HEK293 (cell line): ENCODE measurements at regions not wholly inside any gene's neighbourhood (a gene's known extent, or its start where the extent isn't known, plus 50 kb on each side); places are given as distances from the start of the nearest gene placed in this dataset.

Source experiments
- CTCF ChIA-PET: fragments of 350-600 bp; formaldehyde crosslinking; extraction: SDS; loops from one replicate; lab custom pipeline; 2021; ENCODE audit warnings: antibody characterized with exemption; lab: Yijun Ruan, JAX
- POLR2A ChIA-PET: fragments of 300-600 bp; formaldehyde crosslinking; extraction: SDS; loops from one replicate; lab custom pipeline; 2020; ENCODE audit warnings: antibody characterized with exemption, inconsistent platforms; lab: Yijun Ruan, JAX
- H3K27ac ChIP-seq: fragments of 200-500 bp; sonication (Bioruptor generic); 2 replicates; pipeline ENCODE4 v1.5.1; 2014; ENCODE audit warnings: low read depth, low read length, control low read depth, inconsistent platforms; ENCODE audit errors: extremely low read depth
- H3K36me3 ChIP-seq, 2 experiments: fragments of 200-500 bp in 1 of 2; sonication (Bioruptor generic) in 1 of 2; 1 replicate in 1 of 2; 2 replicates in 1 of 2; pipeline ENCODE4 v1.5.1; 2014 to 2017; ENCODE audit warnings: inconsistent platforms in 2 of 2, low read length in 2 of 2; ENCODE audit not compliant: control insufficient read depth in 2 of 2, insufficient read depth in 1 of 2
- H3K4me1 ChIP-seq: fragments of 200-500 bp; sonication (Bioruptor generic); 2 replicates; pipeline ENCODE4 v1.5.1; 2014; ENCODE audit warnings: mild to moderate bottlenecking, low read length, inconsistent platforms; ENCODE audit not compliant: control insufficient read depth, insufficient read depth
- H3K4me3 ChIP-seq: 2 replicates; pipeline ENCODE4 v1.5.1; 2011; ENCODE audit warnings: low read depth, mild to moderate bottlenecking, control low read depth, low read length, moderate library complexity
- H3K9me3 ChIP-seq: fragments of 200-500 bp; sonication (Bioruptor generic); 2 replicates; pipeline ENCODE4 v1.5.1; 2014; ENCODE audit warnings: low read depth, low read length, inconsistent platforms; ENCODE audit not compliant: control insufficient read depth, insufficient read depth
- SALL2 ChIP-seq: fragments of 450-650 bp; formaldehyde crosslinking; IDR thresholded peaks from 2 replicates; pipeline ENCODE4 v1.5.0; 2017; ENCODE audit warnings: missing biosample characterization, mild to moderate bottlenecking, missing genetic modification characterization, borderline replicate concordance
- TCF7L2 ChIP-seq: IDR thresholded peaks from 2 replicates; pipeline ENCODE4 v1.6.1; 2011; ENCODE audit warnings: low read depth, mild to moderate bottlenecking, inconsistent platforms, low read length, moderate library complexity, borderline replicate concordance
- ZBTB21 ChIP-seq: fragments of 450-650 bp; formaldehyde crosslinking; IDR thresholded peaks from 2 replicates; pipeline ENCODE4 v1.5.1; 2017; ENCODE audit warnings: missing biosample characterization, missing genetic modification characterization
- ZNF132 ChIP-seq: fragments of 450-650 bp; formaldehyde crosslinking; IDR thresholded peaks from 2 replicates; pipeline ENCODE4 v1.5.1; 2017; ENCODE audit warnings: missing biosample characterization, missing genetic modification characterization, borderline replicate concordance
- ZNF16 ChIP-seq: fragments of 450-650 bp; formaldehyde crosslinking; IDR thresholded peaks from 2 replicates; pipeline ENCODE4 v1.5.1; 2016; ENCODE audit warnings: low read depth, missing biosample characterization, missing genetic modification characterization
- ZNF169 ChIP-seq: fragments of 450-650 bp; formaldehyde crosslinking; IDR thresholded peaks from 2 replicates; pipeline ENCODE4 v1.5.1; 2016; ENCODE audit warnings: missing biosample characterization, missing genetic modification characterization
- ZNF394 ChIP-seq: fragments of 450-650 bp; formaldehyde crosslinking; IDR thresholded peaks from 2 replicates; pipeline ENCODE4 v1.5.1; 2016; ENCODE audit warnings: missing biosample characterization, missing genetic modification characterization, mild to moderate bottlenecking, moderate library complexity, borderline replicate concordance
- ZNF398 ChIP-seq: fragments of 450-650 bp; formaldehyde crosslinking; IDR thresholded peaks from 2 replicates; pipeline ENCODE4 v1.5.1; 2017; ENCODE audit warnings: missing biosample characterization, missing genetic modification characterization
- ZNF416 ChIP-seq: fragments of 450-650 bp; formaldehyde crosslinking; IDR thresholded peaks from 2 replicates; pipeline ENCODE4 v1.5.1; 2016; ENCODE audit warnings: missing biosample characterization, missing genetic modification characterization
- ZNF544 ChIP-seq: fragments of 450-650 bp; formaldehyde crosslinking; IDR thresholded peaks from 2 replicates; pipeline ENCODE4 v1.5.0; 2017; ENCODE audit warnings: missing biosample characterization, missing genetic modification characterization
- ZNF610 ChIP-seq: fragments of 450-650 bp; formaldehyde crosslinking; IDR thresholded peaks from 2 replicates; pipeline ENCODE4 v1.5.1; 2016; ENCODE audit warnings: missing biosample characterization, missing genetic modification characterization, borderline replicate concordance
- ZNF623 ChIP-seq: fragments of 450-650 bp; formaldehyde crosslinking; IDR thresholded peaks from 2 replicates; pipeline ENCODE4 v1.5.1; 2016; ENCODE audit warnings: missing biosample characterization, missing genetic modification characterization
- ZNF660 ChIP-seq: fragments of 450-650 bp; IDR thresholded peaks from 2 replicates; pipeline ENCODE4 v1.5.1; 2018; ENCODE audit warnings: missing biosample characterization, mild to moderate bottlenecking, missing genetic modification characterization
- ZNF76 ChIP-seq: fragments of 450-650 bp; formaldehyde crosslinking; IDR thresholded peaks from 2 replicates; pipeline ENCODE4; 2016; ENCODE audit warnings: low read depth, missing biosample characterization, missing genetic modification characterization, borderline replicate concordance
- ZXDB ChIP-seq: fragments of 450-650 bp; formaldehyde crosslinking; IDR thresholded peaks from 2 replicates; pipeline ENCODE4 v1.5.1; 2016; ENCODE audit warnings: missing biosample characterization, missing genetic modification characterization
- TF ChIP-seq, protein P1 (sequence below): fragments of 450-650 bp; formaldehyde crosslinking; IDR thresholded peaks from 2 replicates; pipeline ENCODE4 v1.5.1; 2016; ENCODE audit warnings: missing biosample characterization, missing genetic modification characterization

DNA sequence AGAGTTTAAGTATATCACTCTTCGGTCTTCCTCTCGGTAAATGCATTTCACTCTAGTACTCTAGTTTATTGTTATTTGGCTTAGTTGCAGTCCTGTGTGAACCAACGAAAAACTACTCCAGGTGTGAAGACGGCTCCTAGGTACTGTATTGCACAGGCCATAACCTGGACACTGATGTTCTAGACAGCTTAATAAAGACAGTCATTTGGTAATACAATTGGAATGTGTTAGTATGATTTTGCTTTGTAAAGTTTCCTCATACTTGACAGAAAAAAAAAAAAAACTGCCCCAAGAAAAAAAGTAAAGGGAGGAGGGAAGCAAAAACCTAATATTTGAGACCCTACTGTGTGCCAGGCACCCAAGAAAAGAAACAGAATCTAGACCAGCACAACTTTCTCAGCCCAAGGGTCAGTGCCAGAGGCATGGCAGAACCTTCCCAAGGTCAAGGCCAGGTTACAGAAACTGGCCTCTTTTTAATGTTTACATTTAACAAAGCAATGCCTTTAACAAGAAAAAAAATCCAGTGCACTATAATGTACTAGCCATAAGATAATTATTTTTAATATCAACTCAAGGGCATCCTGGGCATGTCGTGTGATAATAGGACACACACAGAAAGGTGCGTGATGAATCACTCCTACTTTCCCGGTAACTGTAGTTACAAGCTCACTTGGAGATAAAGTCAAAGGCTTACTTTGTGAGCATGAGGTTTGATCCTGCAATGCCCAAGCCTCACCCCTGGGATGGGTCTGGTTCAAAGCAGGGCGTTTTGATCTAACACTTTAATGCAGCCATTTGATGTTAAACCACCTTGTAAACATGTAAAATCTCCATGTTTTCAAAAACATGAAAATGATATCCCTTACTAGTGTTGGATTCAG, 110.6 kb downstream of the BMP4 start:
- ChIA-PET CTCF (no interaction called here), POLR2A (no interaction called here)
- Histone ChIP-seq H3K9me3 (no peaks in the 10 kb centered on the region), H3K4me3 (no peak overlapping the region), H3K36me3 (no peaks in the 10 kb centered on the region), H3K27ac (no peak overlapping the region), H3K4me1 (no peaks in the 10 kb centered on the region)
- TF ChIP-seq ZNF660 (tag by site-specific recombination) = no peak

- TF ChIP-seq TCF7L2 (no peak), ZXDB (tag by site-specific recombination) (no peak), SALL2 (tag by site-specific recombination) (no peak), ZNF16 (tag by site-specific recombination) (no peak), ZNF610 (tag by site-specific recombination) (no peak), ZNF76 (tag by site-specific recombination) (no peak), ZBTB21 (tag by site-specific recombination) (no peak), ZNF169 (tag by site-specific recombination) (no peak), ZNF544 (tag by site-specific recombination) (no peak), ZNF623 (tag by site-specific recombination) (no peak), ZNF394 (tag by site-specific recombination) (no peak), ZNF132 (tag by site-specific recombination) (no peak), ZNF398 (no peak), ZNF416 (tag by site-specific recombination) (no peak)
- TF ChIP-seq, protein P1, sequence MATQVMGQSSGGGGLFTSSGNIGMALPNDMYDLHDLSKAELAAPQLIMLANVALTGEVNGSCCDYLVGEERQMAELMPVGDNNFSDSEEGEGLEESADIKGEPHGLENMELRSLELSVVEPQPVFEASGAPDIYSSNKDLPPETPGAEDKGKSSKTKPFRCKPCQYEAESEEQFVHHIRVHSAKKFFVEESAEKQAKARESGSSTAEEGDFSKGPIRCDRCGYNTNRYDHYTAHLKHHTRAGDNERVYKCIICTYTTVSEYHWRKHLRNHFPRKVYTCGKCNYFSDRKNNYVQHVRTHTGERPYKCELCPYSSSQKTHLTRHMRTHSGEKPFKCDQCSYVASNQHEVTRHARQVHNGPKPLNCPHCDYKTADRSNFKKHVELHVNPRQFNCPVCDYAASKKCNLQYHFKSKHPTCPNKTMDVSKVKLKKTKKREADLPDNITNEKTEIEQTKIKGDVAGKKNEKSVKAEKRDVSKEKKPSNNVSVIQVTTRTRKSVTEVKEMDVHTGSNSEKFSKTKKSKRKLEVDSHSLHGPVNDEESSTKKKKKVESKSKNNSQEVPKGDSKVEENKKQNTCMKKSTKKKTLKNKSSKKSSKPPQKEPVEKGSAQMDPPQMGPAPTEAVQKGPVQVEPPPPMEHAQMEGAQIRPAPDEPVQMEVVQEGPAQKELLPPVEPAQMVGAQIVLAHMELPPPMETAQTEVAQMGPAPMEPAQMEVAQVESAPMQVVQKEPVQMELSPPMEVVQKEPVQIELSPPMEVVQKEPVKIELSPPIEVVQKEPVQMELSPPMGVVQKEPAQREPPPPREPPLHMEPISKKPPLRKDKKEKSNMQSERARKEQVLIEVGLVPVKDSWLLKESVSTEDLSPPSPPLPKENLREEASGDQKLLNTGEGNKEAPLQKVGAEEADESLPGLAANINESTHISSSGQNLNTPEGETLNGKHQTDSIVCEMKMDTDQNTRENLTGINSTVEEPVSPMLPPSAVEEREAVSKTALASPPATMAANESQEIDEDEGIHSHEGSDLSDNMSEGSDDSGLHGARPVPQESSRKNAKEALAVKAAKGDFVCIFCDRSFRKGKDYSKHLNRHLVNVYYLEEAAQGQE = no peak
- Histone ChIP-seq H3K36me3 (no peaks in the 10 kb centered on the region), H3K4me1 (peaks cover 2% of the 10 kb centered on the region; the same call in 1 of the 2 replicates), H3K27ac (no peak overlapping the region), H3K9me3 (no peaks in the 10 kb centered on the region), H3K4me3 (no peak overlapping the region)
- ChIA-PET POLR2A (interaction anchor here (0.5 kb wide), 1 partner anchor 100 kb away, joined by 3 read pairs; no protein-coding TSS in a partner anchor), CTCF (interaction anchor here (0.6 kb wide), 1 partner anchor 135 kb away, joined by 3 read pairs; no protein-coding TSS in a partner anchor)
Measured at GRCh38 chr14:53842938-53843337, 113.7 kb downstream of the BMP4 start.
